ENCODE measurements at regions not wholly inside any gene's neighbourhood (a gene's known extent, or its start where the extent isn't known, plus 50 kb on each side); places are given as distances from the start of the nearest gene placed in this dataset.

GRCh38 chr14:87042354-87042753 lies 950.6 kb downstream of the GALC start:
- TF ChIP-seq MAX (IDR thresholded peaks at IDR 0.05; ENCODE audit: insufficient read depth, insufficient read length) = no peak
- no peak for TF ChIP-seq FOS (IDR thresholded peaks at IDR 0.05; ENCODE audit: borderline replicate concordance, insufficient read depth, low read length)
- TF ChIP-seq CTCF (IDR thresholded peaks at IDR 0.05; ENCODE audit: extremely low read depth in 1 of 2, insufficient read depth in 1 of 2, low read depth in 1 of 2, low read length in 2 of 2) = no peak
- no peak for TF ChIP-seq MYC (IDR thresholded peaks at IDR 0.05; ENCODE audit: low read depth, low read length)
